ENCODE measurements at regions not wholly inside any gene's neighbourhood (a gene's known extent, or its start where the extent isn't known, plus 50 kb on each side); places are given as distances from the start of the nearest gene placed in this dataset.

GRCh38 chr9:88732128-88732527 lies 197.2 kb downstream of the NXNL2 start:
- TF ChIP-seq POLR2A (IDR thresholded peaks at IDR 0.05), result no peak
- TF ChIP-seq, protein P1, sequence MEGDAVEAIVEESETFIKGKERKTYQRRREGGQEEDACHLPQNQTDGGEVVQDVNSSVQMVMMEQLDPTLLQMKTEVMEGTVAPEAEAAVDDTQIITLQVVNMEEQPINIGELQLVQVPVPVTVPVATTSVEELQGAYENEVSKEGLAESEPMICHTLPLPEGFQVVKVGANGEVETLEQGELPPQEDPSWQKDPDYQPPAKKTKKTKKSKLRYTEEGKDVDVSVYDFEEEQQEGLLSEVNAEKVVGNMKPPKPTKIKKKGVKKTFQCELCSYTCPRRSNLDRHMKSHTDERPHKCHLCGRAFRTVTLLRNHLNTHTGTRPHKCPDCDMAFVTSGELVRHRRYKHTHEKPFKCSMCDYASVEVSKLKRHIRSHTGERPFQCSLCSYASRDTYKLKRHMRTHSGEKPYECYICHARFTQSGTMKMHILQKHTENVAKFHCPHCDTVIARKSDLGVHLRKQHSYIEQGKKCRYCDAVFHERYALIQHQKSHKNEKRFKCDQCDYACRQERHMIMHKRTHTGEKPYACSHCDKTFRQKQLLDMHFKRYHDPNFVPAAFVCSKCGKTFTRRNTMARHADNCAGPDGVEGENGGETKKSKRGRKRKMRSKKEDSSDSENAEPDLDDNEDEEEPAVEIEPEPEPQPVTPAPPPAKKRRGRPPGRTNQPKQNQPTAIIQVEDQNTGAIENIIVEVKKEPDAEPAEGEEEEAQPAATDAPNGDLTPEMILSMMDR (IDR thresholded peaks at IDR 0.05), result no peak
- Histone ChIP-seq H3K27me3 (no peaks in the 10 kb centered on the region), H3K36me3 (replicated peaks in 1 of 2; ENCODE audit: insufficient read depth in 1 of 2, low read depth in 2 of 2) (no peaks in the 10 kb centered on the region), H3K27ac (no peak overlapping the region), H3K9me3 (no peaks in the 10 kb centered on the region), H3K4me3 (no peak overlapping the region), H3K4me1 (no peaks in the 10 kb centered on the region)
- intact Hi-C loops (cut with DNase I), result no loop called here
- DNase-seq, result no peak
- ATAC-seq, result no peak
- WGBS, 2 donors, result 69 to 85% methylated on average over 4 of the region's 4 CpGs

DNA sequence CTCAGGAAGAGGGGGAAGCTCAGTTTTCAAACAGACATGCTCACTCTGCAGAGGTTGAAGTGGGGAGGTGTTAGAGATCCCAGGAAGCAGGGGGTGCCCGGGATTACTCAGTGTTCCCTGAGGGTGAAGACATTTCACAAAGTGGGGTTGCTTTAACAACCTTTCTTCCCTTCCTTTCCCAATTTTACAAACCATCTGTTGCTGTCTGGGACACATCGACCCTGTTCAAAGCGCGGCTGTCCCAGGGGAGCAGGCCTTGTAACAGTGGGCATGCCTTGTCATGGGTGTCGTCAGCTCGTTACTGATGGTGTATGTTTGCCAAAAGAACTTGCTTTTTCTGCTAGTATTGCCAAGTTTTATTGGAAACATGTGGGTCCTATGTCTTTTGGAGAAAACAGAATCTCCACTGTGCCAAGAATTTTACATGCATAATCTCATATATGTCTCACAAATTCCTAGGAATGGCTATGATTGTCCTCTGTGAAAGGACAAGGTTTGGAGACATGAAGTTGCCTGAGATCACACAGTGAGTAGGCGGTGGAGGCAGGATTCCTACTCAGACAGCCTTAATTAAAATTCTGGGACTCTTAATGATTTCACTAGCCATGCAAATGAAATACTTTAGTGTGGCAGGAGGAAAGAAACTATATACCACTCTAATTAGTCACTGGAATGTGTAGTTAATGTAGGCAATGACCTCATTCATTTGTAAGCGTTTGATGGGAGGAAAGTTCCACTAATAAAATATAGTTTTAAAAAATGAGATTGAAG lies 198.9 kb downstream of the NXNL2 start:
- Histone ChIP-seq H3K27me3 (no peaks in the 10 kb centered on the region), H3K36me3 (replicated peaks in 1 of 2; ENCODE audit: insufficient read depth in 1 of 2, low read depth in 2 of 2) (no peaks in the 10 kb centered on the region), H3K27ac (no peak overlapping the region), H3K4me1 (no peaks in the 10 kb centered on the region), H3K9me3 (no peaks in the 10 kb centered on the region), H3K4me3 (no peak overlapping the region)
- ATAC-seq (peak; percentile 9), DNase-seq (peak in 2 of 4 donors; percentile 13 to 18)
- 71 to 74% methylated on average over 8 of the region's 8 CpGs for WGBS, 2 donors
- intact Hi-C loops (cut with DNase I), result no loop called here
- TF ChIP-seq, protein P1 (IDR thresholded peaks at IDR 0.05), result no peak
- no peak for TF ChIP-seq POLR2A (IDR thresholded peaks at IDR 0.05)

DNA sequence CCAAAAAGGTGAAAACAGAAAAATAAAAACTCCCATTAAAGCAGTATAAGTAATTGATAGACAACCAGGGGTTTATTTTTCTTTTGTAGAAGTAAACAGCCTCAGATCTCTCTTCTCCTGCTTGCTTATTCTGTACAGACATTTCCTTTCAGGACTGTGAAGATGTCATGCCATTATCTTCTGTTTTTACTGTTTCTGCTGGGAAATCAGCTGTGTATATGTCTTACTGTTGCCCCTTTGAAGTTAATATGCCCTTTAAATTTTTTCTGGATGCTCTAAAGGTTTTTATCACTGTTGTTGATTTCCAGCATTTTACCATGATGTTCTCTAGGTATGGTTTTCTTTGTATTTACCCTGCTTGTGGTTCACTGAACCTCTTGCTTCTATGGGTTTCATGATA lies 199.5 kb downstream of the NXNL2 start:
- TF ChIP-seq, protein P1 (IDR thresholded peaks at IDR 0.05), result no peak
- TF ChIP-seq POLR2A (IDR thresholded peaks at IDR 0.05), result no peak
- Histone ChIP-seq H3K36me3 (replicated peaks in 1 of 2; ENCODE audit: insufficient read depth in 1 of 2, low read depth in 2 of 2) (no peaks in the 10 kb centered on the region), H3K27ac (no peak overlapping the region)

DNA sequence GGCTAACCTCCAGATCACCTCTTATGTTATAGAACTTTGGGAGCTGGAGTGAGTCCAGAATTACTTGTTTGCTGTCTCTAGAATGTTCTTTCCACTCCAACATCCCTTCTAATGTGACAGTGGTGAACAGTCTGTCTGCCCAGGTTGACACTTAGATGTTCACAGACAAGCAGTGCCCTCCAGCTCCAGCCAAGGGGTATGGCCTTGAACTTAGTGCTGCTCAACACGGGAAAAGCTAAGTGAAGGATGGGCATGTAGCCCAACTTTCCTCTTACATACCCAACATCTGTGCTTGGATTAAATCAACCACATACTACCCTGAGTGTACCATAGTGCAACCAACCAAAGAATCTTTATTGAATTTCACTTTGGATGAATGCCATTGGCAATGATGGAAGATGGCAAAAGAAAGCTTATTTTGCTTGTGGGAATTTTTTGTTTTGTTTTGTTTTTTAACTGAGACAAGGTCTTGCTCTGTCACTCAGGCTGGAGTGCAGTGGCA lies 201.2 kb downstream of the NXNL2 start:
- ATAC-seq (no peak), DNase-seq (no peak)
- H3K4me3 ChIP-seq, result no peak overlapping the region
- 13 to 29% methylated on average over 1 of the region's 1 CpG for WGBS, 2 donors
- no peaks in the 10 kb centered on the region for H3K9me3 ChIP-seq
- intact Hi-C loops (cut with DNase I), result no loop called here
- H3K27ac ChIP-seq, result no peak overlapping the region
- TF ChIP-seq, protein P1 (IDR thresholded peaks at IDR 0.05), result no peak
- no peak for TF ChIP-seq POLR2A (IDR thresholded peaks at IDR 0.05)
- no peaks in the 10 kb centered on the region for H3K4me1 ChIP-seq
- no peaks in the 10 kb centered on the region for H3K36me3 ChIP-seq (replicated peaks in 1 of 2; ENCODE audit: insufficient read depth in 1 of 2, low read depth in 2 of 2)
- no peaks in the 10 kb centered on the region for H3K27me3 ChIP-seq

More for the DNA sequence above, 199.5 kb downstream of the NXNL2 start:
- DNase-seq, result no peak
- ATAC-seq, result no peak
- H3K27me3 ChIP-seq, result no peaks in the 10 kb centered on the region
- H3K4me1 ChIP-seq, result no peaks in the 10 kb centered on the region
- intact Hi-C loops (cut with DNase I), result no loop called here
- no peaks in the 10 kb centered on the region for H3K9me3 ChIP-seq
- no peak overlapping the region for H3K4me3 ChIP-seq

- H3K9me3 ChIP-seq, result no peaks in the 10 kb centered on the region
- no peak for DNase-seq
- ATAC-seq, result no peak
- no peaks in the 10 kb centered on the region for H3K4me1 ChIP-seq
- no peaks in the 10 kb centered on the region for H3K27me3 ChIP-seq
- intact Hi-C loops (cut with DNase I), result no loop called here
- H3K27ac ChIP-seq, result no peak overlapping the region
- 67 to 82% methylated on average over 2 to 4 of the region's 4 CpGs for WGBS, 2 donors
- no peak overlapping the region for H3K4me3 ChIP-seq
- TF ChIP-seq, protein P1 (IDR thresholded peaks at IDR 0.05), result no peak
- TF ChIP-seq POLR2A (IDR thresholded peaks at IDR 0.05), result no peak
- no peaks in the 10 kb centered on the region for H3K36me3 ChIP-seq (replicated peaks in 1 of 2; ENCODE audit: insufficient read depth in 1 of 2, low read depth in 2 of 2)
Measured at GRCh38 chr9:88737031-88737430, 202.1 kb downstream of the NXNL2 start.

Data from body of pancreas (tissue), 4 donors.